WERI-Rb-1 (cell line): ENCODE measurements at regions not wholly inside any gene's neighbourhood (a gene's known extent, or its start where the extent isn't known, plus 50 kb on each side); places are given as distances from the start of the nearest gene placed in this dataset.

ENCODE experiments used
- DNase-seq: peaks from one replicate; pipeline ENCODE4 v3.0.0-alpha.2; 2020
- H3K27ac ChIP-seq: fragments of 250-450 bp; sonication (Bioruptor Pico); 2 replicates; pipeline ENCODE4 v1.5.1; 2020; ENCODE audit warnings: mild to moderate bottlenecking, moderate library complexity
- H3K27me3 ChIP-seq: fragments of 250-450 bp; sonication (Bioruptor Pico); 2 replicates; pipeline ENCODE4 v1.5.1; 2021; ENCODE audit warnings: mild to moderate bottlenecking, low read depth, moderate library complexity; ENCODE audit not compliant: insufficient read depth, severe bottlenecking
- H3K36me3 ChIP-seq: fragments of 250-450 bp; sonication (Bioruptor Pico); 2 replicates; pipeline ENCODE4 v1.5.1; 2020; ENCODE audit warnings: mild to moderate bottlenecking, moderate library complexity
- H3K4me3 ChIP-seq: 2 replicates; pipeline ENCODE4 v1.5.1; 2011; ENCODE audit warnings: low read depth, mild to moderate bottlenecking, control low read depth, low read length
- H3K9me3 ChIP-seq: fragments of 250-450 bp; sonication (Bioruptor Pico); 2 replicates; pipeline ENCODE4 v1.5.1; 2021; ENCODE audit warnings: mild to moderate bottlenecking, moderate library complexity; ENCODE audit not compliant: severe bottlenecking
- CTCF ChIP-seq: IDR thresholded peaks from 2 replicates; pipeline ENCODE4 v1.5.1; 2011; ENCODE audit warnings: low read depth, mild to moderate bottlenecking, control low read depth, inconsistent platforms, low read length

GRCh38 chr22:22068025-22068424 lies 85.4 kb upstream of the TOP3B start:
- Histone ChIP-seq H3K4me3 (no peak overlapping the region), H3K27me3 (no peaks in the 10 kb centered on the region)

GRCh38 chr22:22067192-22067591 lies 84.6 kb upstream of the TOP3B start:
- Histone ChIP-seq H3K27ac (no peak overlapping the region), H3K36me3 (no peaks in the 10 kb centered on the region), H3K4me3 (no peak overlapping the region), H3K27me3 (no peaks in the 10 kb centered on the region), H3K9me3 (no peaks in the 10 kb centered on the region)
- no peak for TF ChIP-seq CTCF
- no peak for DNase-seq

More at GRCh38 chr22:22068025-22068424, 85.4 kb upstream of the TOP3B start:
- no peak for TF ChIP-seq CTCF
- DNase-seq = no peak
- no peak overlapping the region for H3K27ac ChIP-seq
- H3K36me3 ChIP-seq = no peaks in the 10 kb centered on the region
- no peaks in the 10 kb centered on the region for H3K9me3 ChIP-seq

GRCh38 chr22:22064580-22064979 lies 82.0 kb upstream of the TOP3B start:
- Histone ChIP-seq H3K27me3 (no peaks in the 10 kb centered on the region), H3K27ac (no peak overlapping the region), H3K36me3 (no peaks in the 10 kb centered on the region), H3K9me3 (no peaks in the 10 kb centered on the region), H3K4me3 (no peak overlapping the region)
- no peak for TF ChIP-seq CTCF
- DNase-seq = no peak

GRCh38 chr22:22062306-22062793 lies 79.8 kb upstream of the TOP3B start:
- DNase-seq = no peak
- no peak overlapping the region for H3K4me3 ChIP-seq
- TF ChIP-seq CTCF = no peak
- no peak overlapping the region for H3K27ac ChIP-seq
- no peaks in the 10 kb centered on the region for H3K27me3 ChIP-seq
- no peaks in the 10 kb centered on the region for H3K36me3 ChIP-seq
- no peaks in the 10 kb centered on the region for H3K9me3 ChIP-seq

GRCh38 chr22:22061085-22062077 lies 78.8 kb upstream of the TOP3B start:
- no peak for DNase-seq
- H3K27ac ChIP-seq = no peak overlapping the region
- H3K4me3 ChIP-seq = no peak overlapping the region
- 0 out of 2 replicates have a peak, but pooled peaks have one; percentile 1 for TF ChIP-seq CTCF
- H3K9me3 ChIP-seq = no peaks in the 10 kb centered on the region
- no peaks in the 10 kb centered on the region for H3K27me3 ChIP-seq
- H3K36me3 ChIP-seq = no peaks in the 10 kb centered on the region
